Endothelial cell of umbilical vein (primary cell): ENCODE measurements at regions not wholly inside any gene's neighbourhood (a gene's known extent, or its start where the extent isn't known, plus 50 kb on each side); places are given as distances from the start of the nearest gene placed in this dataset.

Experiments
- BruUV-seq: library from RNA; stranded (reverse); fragments of 400-500 nt; replicated peaks from 2 replicates; lab custom pipeline; 2021; lab: Mats Ljungman, UMichigan
- CTCF ChIA-PET: fragments of 300-600, 350-600 bp; sonication (Branson Sonifier 250); formaldehyde crosslinking; loops from one replicate; lab custom pipeline; 2021; ENCODE audit warnings: antibody characterized with exemption, inconsistent platforms; lab: Charles Lee
- POLR2A ChIA-PET: fragments of 300-600, 350-600 bp; sonication (Branson Sonifier 250); formaldehyde crosslinking; loops from one replicate; lab custom pipeline; 2021; ENCODE audit warnings: antibody characterized with exemption, inconsistent platforms; lab: Charles Lee
- DNase-seq: peaks from one replicate; pipeline ENCODE4 v3.0.0-alpha.2; 2011; ENCODE audit warnings: low read depth, low spot score
- FAIRE-seq: peaks from 2 replicates; lab custom pipeline; 2011; peaks lifted over from hg19 to GRCh38; lab: Jason Lieb, UNC
- H2AFZ ChIP-seq: 2 replicates; pipeline ENCODE4 v1.6.0; 2012; ENCODE audit warnings: low read depth, low read length, control low read depth, inconsistent platforms
- H3K27ac ChIP-seq: 2 replicates; pipeline ENCODE4 v1.5.1; 2011; ENCODE audit warnings: low read depth, mild to moderate bottlenecking, control low read depth, low read length, moderate library complexity; ENCODE audit not compliant: insufficient read depth
- H3K27me3 ChIP-seq, 2 experiments: 2 replicates each; pipeline versions ENCODE4 v1.6.0 to v1.6.1; 2011; ENCODE audit warnings: low read length in 2 of 2, mixed read lengths in 1 of 2; ENCODE audit not compliant: control insufficient read depth in 2 of 2, insufficient read depth in 2 of 2
- H3K36me3 ChIP-seq, 2 experiments: 2 replicates in 1 of 2; 3 replicates in 1 of 2; pipeline ENCODE4 v1.5.1; 2011; ENCODE audit warnings: low read length in 2 of 2, mild to moderate bottlenecking in 1 of 2, moderate library complexity in 1 of 2; ENCODE audit not compliant: control insufficient read depth in 2 of 2, insufficient read depth in 2 of 2; ENCODE audit errors: extremely low read depth in 1 of 2
- H3K4me1 ChIP-seq: 3 replicates; pipeline ENCODE4 v1.5.1; 2011; ENCODE audit warnings: mild to moderate bottlenecking, low read length; ENCODE audit not compliant: control insufficient read depth, insufficient read depth; ENCODE audit errors: extremely low read depth
- H3K4me2 ChIP-seq: 2 replicates; pipeline ENCODE4 v1.6.1; 2011; ENCODE audit warnings: low read length, control low read depth, mixed read lengths; ENCODE audit not compliant: insufficient read depth
- H3K4me3 ChIP-seq, 3 experiments: fragments of 200-600 bp in 1 of 3; sonication (generic), shearing (Covaris generic) in 1 of 3; replicated peaks in 1 of 3; 2 replicates each; pipeline ENCODE4 v1.5.1; 2011 to 2016; ENCODE audit warnings: control low read depth in 3 of 3, low read length in 3 of 3, mild to moderate bottlenecking in 2 of 3, inconsistent platforms in 1 of 3, low read depth in 1 of 3, moderate library complexity in 1 of 3; ENCODE audit not compliant: insufficient read depth in 1 of 3
- H3K79me2 ChIP-seq: 2 replicates; pipeline ENCODE4 v1.6.0; 2012; ENCODE audit warnings: low read length, inconsistent platforms; ENCODE audit not compliant: control insufficient read depth, insufficient read depth
- H3K9ac ChIP-seq: replicated peaks from 2 replicates; pipeline ENCODE3; 2011; ENCODE audit warnings: low read length, control low read depth; ENCODE audit not compliant: insufficient read depth; ENCODE audit errors: extremely low read depth
- H3K9me1 ChIP-seq: replicated peaks from 3 replicates; pipeline ENCODE4 v1.6.0; 2011; ENCODE audit warnings: mild to moderate bottlenecking, low read length; ENCODE audit not compliant: control insufficient read depth, insufficient read depth; ENCODE audit errors: extremely low read depth
- H3K9me3 ChIP-seq: replicated peaks from 2 replicates; pipeline ENCODE4 v1.5.1; 2012; ENCODE audit warnings: low read length, inconsistent platforms; ENCODE audit not compliant: control insufficient read depth, insufficient read depth
- H4K20me1 ChIP-seq: replicated peaks from 2 replicates; pipeline ENCODE3; 2011; ENCODE audit warnings: mild to moderate bottlenecking, low read length; ENCODE audit not compliant: control insufficient read depth, insufficient read depth; ENCODE audit errors: extremely low read depth
- CTCF ChIP-seq, 2 donors: IDR thresholded peaks; 1 replicate in 1 of 2; 2 replicates in 1 of 2; pipeline ENCODE4 v1.5.1; 2011; ENCODE audit warnings: low read length in 2 of 2, mild to moderate bottlenecking in 2 of 2, moderate library complexity in 2 of 2, control low read depth in 1 of 2, inconsistent platforms in 1 of 2, low read depth in 1 of 2; ENCODE audit not compliant: insufficient read depth in 1 of 2; ENCODE audit errors: extremely low read depth in 1 of 2
- EZH2 ChIP-seq: IDR thresholded peaks from 2 replicates; pipeline ENCODE4 v1.6.1; 2012; ENCODE audit warnings: borderline replicate concordance, low read depth, mild to moderate bottlenecking, moderate library complexity, low read length, inconsistent platforms; ENCODE audit not compliant: severe bottlenecking
- FOS ChIP-seq: IDR thresholded peaks from 2 replicates; pipeline ENCODE4 v1.6.1; 2011; ENCODE audit warnings: mild to moderate bottlenecking, low read length, moderate library complexity, borderline replicate concordance; ENCODE audit not compliant: insufficient read depth
- GATA2 ChIP-seq: IDR thresholded peaks from 2 replicates; pipeline ENCODE4 v1.7.0; 2011; ENCODE audit warnings: low read depth, mild to moderate bottlenecking, moderate library complexity, mixed read lengths, low read length; ENCODE audit not compliant: insufficient read length, insufficient read depth
- JUN ChIP-seq: IDR thresholded peaks from 2 replicates; pipeline ENCODE4 v1.6.1; 2011; ENCODE audit warnings: borderline replicate concordance, low read depth; ENCODE audit not compliant: insufficient read length, insufficient read depth
- MYC ChIP-seq: IDR thresholded peaks from one replicate; pipeline ENCODE4 v1.6.1; 2011; ENCODE audit warnings: mild to moderate bottlenecking, low read depth, low read length
- POLR2A ChIP-seq: IDR thresholded peaks from 2 replicates; pipeline ENCODE4 v1.6.1; 2012; ENCODE audit warnings: low read depth, mild to moderate bottlenecking, control low read depth, low read length
- POLR2AphosphoS5 ChIP-seq: IDR thresholded peaks from 2 replicates; pipeline ENCODE4 v1.6.1; 2012; ENCODE audit warnings: low read depth, mild to moderate bottlenecking, control low read depth, low read length, moderate library complexity; ENCODE audit not compliant: insufficient read depth
- dilution Hi-C: fragments of 300-500 bp; cut with MboI; formaldehyde crosslinking; loops from one replicate; pipeline ENCODE4 v1.15.0; 2019; ENCODE audit warnings: low sequenced_read_pairs; ENCODE audit not compliant: extremely low pct_ligation_motif_present
- intact Hi-C: fragments of 100-400 bp; cut with micrococcal nuclease; formaldehyde crosslinking; loops from one replicate; pipeline ENCODE4 v1.10.0; 2022
- TF ChIP-seq, protein P1 (sequence below): IDR thresholded peaks from 2 replicates; pipeline ENCODE4 v1.6.1; 2011; ENCODE audit not compliant: insufficient read depth, insufficient read length

DNA sequence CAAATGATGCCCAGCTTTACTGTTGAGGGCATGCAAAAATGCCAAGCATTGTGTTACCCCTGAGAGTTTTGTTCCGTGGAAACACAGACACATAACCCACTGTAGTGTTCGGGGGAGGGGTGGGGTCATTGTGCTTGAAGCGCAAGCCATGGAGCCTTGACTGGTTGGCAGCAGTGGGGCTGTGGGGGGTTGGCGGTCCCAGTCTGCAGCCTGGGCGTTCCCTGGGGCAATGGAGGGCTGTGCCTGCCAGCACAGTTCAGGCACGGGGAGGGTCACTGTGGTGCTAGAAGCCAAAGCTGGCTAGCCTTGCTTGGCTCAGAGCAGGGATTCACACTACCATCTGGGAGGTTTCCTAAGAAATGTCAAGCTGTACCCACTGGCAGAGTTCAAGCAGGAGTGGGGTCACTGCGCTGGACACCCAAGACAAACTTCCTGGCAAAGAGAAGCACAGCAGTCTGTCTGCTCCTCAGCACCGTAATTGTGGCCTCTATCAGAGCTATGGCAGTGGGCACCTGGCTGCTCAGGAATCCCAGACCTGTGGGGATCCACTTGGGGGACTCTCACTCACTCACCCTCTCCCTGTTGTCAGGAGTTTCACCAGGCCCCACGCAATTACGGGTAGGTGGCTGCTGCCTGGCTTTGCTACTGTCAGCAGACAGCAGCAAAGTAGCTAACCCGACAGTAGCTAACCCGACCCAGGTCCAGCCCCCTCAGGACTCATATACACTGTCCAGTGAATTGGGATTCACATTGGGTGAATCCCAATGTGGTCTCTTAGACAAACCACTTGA is 292.4 kb downstream of the ZWINT start:
- Histone ChIP-seq H3K9ac (no peak overlapping the region), H3K79me2 (no peaks in the 10 kb centered on the region), H3K9me1 (no peaks in the 10 kb centered on the region), H4K20me1 (no peaks in the 10 kb centered on the region), H3K4me2 (no peak overlapping the region), H3K4me1 (no peaks in the 10 kb centered on the region), H3K27me3 (no peaks in the 10 kb centered on the region), H2AFZ (no peak overlapping the region), H3K9me3 (peaks cover 5% of the 10 kb centered on the region), H3K4me3 (no peak overlapping the region), H3K27ac (no peak overlapping the region), H3K36me3 (no peaks in the 10 kb centered on the region)
- CTCF ChIA-PET: no interaction called here
- FAIRE-seq (no peak), DNase-seq (no peak)
- POLR2A ChIA-PET: no interaction called here
- TF ChIP-seq POLR2A (no peak), POLR2AphosphoS5 (no peak), MYC (no peak), JUN (no peak), FOS (no peak), CTCF (IDR thresholded peaks at IDR 0.05; ENCODE audit: extremely low read depth in 1 of 2, insufficient read depth in 1 of 2, low read depth in 1 of 2, low read length in 2 of 2) (no peak), EZH2 (no peak), GATA2 (no peak)
- TF ChIP-seq, protein P1, sequence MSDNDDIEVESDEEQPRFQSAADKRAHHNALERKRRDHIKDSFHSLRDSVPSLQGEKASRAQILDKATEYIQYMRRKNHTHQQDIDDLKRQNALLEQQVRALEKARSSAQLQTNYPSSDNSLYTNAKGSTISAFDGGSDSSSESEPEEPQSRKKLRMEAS: no peak
- BruUV-seq: no TSS peak
- dilution Hi-C loops (no loop called here), intact Hi-C loops (no loop called here)
